ENCODE measurements at regions not wholly inside any gene's neighbourhood (a gene's known extent, or its start where the extent isn't known, plus 50 kb on each side); places are given as distances from the start of the nearest gene placed in this dataset.

DNA sequence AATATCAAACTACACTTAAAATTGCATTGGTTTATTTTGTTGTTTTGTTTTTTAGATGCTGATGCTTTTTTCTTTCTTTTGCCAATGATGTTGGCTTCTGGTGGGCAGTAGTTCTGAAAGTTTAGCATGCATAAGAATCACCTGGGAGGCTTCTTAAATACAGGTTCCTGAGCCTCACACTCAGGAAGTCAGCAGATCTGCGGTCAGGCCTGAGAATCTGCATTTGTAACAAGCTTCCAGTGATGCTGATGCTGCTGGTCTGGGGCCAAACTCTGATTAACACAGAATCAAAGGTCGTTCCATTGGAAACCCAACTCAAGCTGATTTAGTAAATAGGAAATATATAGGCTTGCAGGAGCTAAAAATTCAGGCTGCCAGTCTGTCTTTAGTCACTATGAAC is 412.9 kb upstream of the SPTLC3 start:
- intact Hi-C loops (cut with micrococcal nuclease) = no loop called here
- H3K27me3 Mint-ChIP-seq = no peaks in the 10 kb centered on the region
- H3K4me1 Mint-ChIP-seq (ENCODE audit: low read depth) = no peaks in the 10 kb centered on the region
- peaks cover under 1% of the 10 kb centered on the region for H3K9me3 Mint-ChIP-seq
- no peak overlapping the region for H3K27ac Mint-ChIP-seq
- no peak overlapping the region for H3K4me3 Mint-ChIP-seq
- H3K36me3 Mint-ChIP-seq (ENCODE audit: low read depth) = no peaks in the 10 kb centered on the region

DNA sequence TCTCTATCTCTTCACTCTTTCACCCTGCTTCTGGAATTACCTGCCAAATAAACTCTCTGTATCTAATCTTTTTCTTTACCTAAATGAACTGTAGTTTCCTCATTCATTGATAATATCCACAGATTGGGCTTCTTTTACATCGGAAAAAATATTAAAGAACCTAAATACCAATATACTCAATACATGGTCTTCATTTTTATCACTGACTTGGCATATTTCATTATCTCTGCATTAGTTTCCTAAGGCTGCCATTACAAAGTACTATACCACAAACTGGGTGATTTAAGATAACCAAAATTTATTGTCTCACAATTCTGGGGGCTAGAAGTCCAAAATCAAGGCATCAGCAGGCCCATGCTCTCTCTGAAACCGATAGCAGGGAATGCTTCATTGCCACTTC is 411.9 kb upstream of the SPTLC3 start:
- Mint-ChIP-seq H3K4me3 (no peak overlapping the region), H3K36me3 (ENCODE audit: low read depth) (no peaks in the 10 kb centered on the region), H3K27ac (no peak overlapping the region), H3K4me1 (ENCODE audit: low read depth) (no peaks in the 10 kb centered on the region), H3K9me3 (no peaks in the 10 kb centered on the region), H3K27me3 (no peaks in the 10 kb centered on the region)
- intact Hi-C loops (cut with micrococcal nuclease) = no loop called here

DNA sequence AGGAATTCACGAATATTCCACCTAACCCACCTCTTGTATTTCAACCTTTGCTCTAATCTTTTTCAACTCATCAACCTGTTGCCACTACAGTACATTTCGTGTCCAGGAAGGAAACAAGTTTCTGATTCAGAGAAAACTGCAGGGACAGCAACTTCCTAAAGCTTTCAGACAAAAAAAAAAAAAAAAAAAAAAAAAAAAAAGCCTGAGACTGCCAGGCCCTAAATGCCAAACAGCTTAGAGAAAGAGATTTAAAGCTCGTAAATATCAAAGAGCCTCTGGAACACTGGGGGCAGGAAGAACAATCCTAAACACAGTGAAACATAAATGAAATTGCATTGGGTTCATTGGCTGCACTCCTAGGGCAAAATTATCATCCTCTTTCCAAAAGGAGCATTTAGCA is 411.2 kb upstream of the SPTLC3 start:
- H3K4me1 Mint-ChIP-seq (ENCODE audit: low read depth) = no peaks in the 10 kb centered on the region
- no peaks in the 10 kb centered on the region for H3K36me3 Mint-ChIP-seq (ENCODE audit: low read depth)
- no peak overlapping the region for H3K4me3 Mint-ChIP-seq
- intact Hi-C loops (cut with micrococcal nuclease) = no loop called here
- no peak overlapping the region for H3K27ac Mint-ChIP-seq
- H3K9me3 Mint-ChIP-seq = no peaks in the 10 kb centered on the region
- no peaks in the 10 kb centered on the region for H3K27me3 Mint-ChIP-seq

DNA sequence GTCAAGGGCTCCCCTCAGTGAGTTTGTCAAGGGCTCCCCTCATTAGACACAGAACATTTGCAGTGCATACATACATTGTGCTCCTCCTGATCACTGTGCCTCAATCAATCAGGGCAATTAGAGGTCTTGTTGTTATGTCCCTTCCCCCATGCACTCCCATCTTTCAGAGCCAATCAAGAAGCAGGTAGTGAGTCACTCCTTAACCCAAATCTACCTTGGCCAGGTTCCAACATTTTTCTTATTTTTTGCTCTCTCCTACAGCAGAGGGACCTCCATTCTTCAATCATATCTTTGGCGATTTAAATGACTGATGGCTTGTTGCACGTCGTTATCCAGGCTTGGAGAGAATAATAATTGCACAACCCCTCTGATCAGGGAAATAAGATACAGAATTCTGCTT is 409.9 kb upstream of the SPTLC3 start:
- no peak overlapping the region for H3K4me3 Mint-ChIP-seq
- no peaks in the 10 kb centered on the region for H3K9me3 Mint-ChIP-seq
- H3K36me3 Mint-ChIP-seq (ENCODE audit: low read depth) = no peaks in the 10 kb centered on the region
- H3K4me1 Mint-ChIP-seq (ENCODE audit: low read depth) = no peaks in the 10 kb centered on the region
- no peaks in the 10 kb centered on the region for H3K27me3 Mint-ChIP-seq
- H3K27ac Mint-ChIP-seq = no peak overlapping the region
- intact Hi-C loops (cut with micrococcal nuclease) = no loop called here

DNA sequence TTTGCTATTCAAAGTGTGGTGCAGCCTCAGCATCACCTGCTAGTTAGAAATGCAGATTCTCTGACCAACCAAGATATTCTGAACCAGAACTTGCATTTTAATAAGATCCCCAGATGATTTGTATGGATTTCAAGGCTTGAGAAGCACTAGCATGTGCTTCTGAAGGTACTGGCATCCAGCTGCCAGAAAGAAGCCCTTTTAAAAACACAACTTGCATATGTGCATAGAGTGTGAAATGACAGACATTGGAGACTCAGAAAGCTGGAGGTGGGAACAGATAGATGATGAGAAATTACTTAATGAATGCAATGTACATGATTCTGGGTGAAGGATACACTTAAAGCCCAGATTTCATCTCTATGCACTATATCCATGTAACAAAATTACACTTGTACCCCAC is 409.3 kb upstream of the SPTLC3 start:
- H3K27me3 Mint-ChIP-seq = no peaks in the 10 kb centered on the region

DNA sequence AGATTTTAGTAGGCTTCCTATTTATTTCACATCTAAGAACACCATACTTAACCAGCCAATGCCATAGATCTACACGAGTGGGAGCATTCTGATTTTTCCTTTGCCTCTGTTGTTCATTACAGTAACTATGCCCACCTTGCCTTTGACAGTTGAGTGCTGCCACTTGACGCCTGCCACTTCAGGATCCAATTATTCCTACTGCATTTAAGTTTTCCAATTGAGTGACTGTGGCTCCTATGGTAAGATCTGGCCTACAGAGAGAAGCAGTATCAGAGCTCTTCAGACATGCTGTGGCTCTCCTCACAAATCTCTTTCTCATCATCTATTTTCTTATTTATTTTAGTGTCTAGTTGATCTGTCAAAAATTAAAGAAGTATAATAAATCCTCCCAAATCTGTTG is 403.0 kb upstream of the SPTLC3 start:
- Mint-ChIP-seq H3K36me3 (ENCODE audit: low read depth) (no peaks in the 10 kb centered on the region), H3K9me3 (peaks cover 13% of the 10 kb centered on the region), H3K27ac (no peak overlapping the region), H3K4me3 (no peak overlapping the region), H3K4me1 (ENCODE audit: low read depth) (no peaks in the 10 kb centered on the region), H3K27me3 (no peaks in the 10 kb centered on the region)
- intact Hi-C loops (cut with micrococcal nuclease) = no loop called here

More for the DNA sequence above, 409.3 kb upstream of the SPTLC3 start:
- Mint-ChIP-seq H3K4me3 (no peak overlapping the region), H3K36me3 (ENCODE audit: low read depth) (no peaks in the 10 kb centered on the region), H3K9me3 (no peaks in the 10 kb centered on the region), H3K4me1 (ENCODE audit: low read depth) (no peaks in the 10 kb centered on the region), H3K27ac (no peak overlapping the region)
- intact Hi-C loops (cut with micrococcal nuclease) = no loop called here

DNA sequence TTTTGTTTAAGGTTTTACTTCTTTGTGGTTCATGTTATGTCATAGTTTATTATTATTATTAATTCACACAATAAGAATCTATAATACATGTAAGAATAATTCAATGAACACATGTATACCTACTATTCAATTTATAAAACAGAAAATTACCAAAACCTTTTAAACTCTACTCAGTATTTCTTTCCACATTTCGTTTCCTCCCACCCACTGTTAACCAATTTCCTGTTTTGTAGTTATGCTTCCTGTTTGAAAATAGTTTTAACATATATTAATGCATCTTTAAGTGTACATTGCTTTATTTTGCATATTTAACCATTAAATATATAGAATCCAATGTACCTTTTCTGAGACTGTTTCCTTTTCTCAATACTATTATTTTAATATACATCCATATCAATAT is 397.9 kb upstream of the SPTLC3 start:
- Mint-ChIP-seq H3K27ac (no peak overlapping the region), H3K4me1 (ENCODE audit: low read depth) (no peaks in the 10 kb centered on the region), H3K4me3 (no peak overlapping the region), H3K27me3 (no peaks in the 10 kb centered on the region), H3K9me3 (peaks cover 34% of the 10 kb centered on the region), H3K36me3 (ENCODE audit: low read depth) (no peaks in the 10 kb centered on the region)
- intact Hi-C loops (cut with micrococcal nuclease) = no loop called here

DNA sequence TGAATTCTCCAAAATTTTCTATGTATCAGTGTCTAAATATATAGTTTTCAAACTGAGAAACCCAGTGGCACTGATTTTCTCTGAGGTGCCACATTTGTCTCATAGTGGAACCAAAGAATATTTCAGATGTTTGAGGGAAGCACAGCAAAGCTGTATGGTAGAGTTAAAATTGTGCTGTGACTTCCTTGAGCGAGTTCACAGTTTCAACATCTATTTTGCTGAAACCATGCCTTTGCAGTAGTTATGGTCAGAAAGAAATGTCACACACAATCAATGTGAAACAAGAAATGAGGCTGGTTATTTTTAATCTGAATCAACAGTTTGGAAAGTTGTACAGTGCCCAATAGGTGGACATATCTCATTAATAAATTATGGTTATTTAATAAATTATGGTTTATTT is 394.0 kb upstream of the SPTLC3 start:
- Mint-ChIP-seq H3K36me3 (ENCODE audit: low read depth) (no peaks in the 10 kb centered on the region), H3K4me3 (no peak overlapping the region), H3K9me3 (peaks cover 46% of the 10 kb centered on the region), H3K27me3 (no peaks in the 10 kb centered on the region), H3K27ac (no peak overlapping the region), H3K4me1 (ENCODE audit: low read depth) (no peaks in the 10 kb centered on the region)
- intact Hi-C loops (cut with micrococcal nuclease) = no loop called here

DNA sequence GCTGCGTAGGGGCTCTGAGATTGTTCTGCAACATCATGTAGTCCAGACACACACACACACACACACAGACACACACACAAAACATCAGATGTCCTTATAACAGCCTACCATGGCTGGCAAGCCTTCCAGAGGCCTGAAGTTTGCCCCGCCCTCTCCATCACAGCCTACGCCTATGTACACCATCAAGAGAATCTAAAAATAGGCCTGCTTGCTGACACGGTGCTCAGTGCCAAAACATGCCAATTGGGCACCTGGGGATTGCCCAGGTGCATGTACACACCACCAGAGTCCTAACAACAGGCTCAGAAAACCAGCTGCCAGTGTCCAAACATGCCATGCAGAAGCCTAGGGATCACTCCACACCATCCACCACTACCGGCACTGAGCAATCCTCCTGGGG is 391.7 kb upstream of the SPTLC3 start:
- Mint-ChIP-seq H3K27me3 (no peaks in the 10 kb centered on the region), H3K36me3 (ENCODE audit: low read depth) (no peaks in the 10 kb centered on the region), H3K9me3 (peaks cover 49% of the 10 kb centered on the region), H3K27ac (no peak overlapping the region), H3K4me1 (ENCODE audit: low read depth) (no peaks in the 10 kb centered on the region), H3K4me3 (no peak overlapping the region)
- intact Hi-C loops (cut with micrococcal nuclease) = no loop called here

DNA sequence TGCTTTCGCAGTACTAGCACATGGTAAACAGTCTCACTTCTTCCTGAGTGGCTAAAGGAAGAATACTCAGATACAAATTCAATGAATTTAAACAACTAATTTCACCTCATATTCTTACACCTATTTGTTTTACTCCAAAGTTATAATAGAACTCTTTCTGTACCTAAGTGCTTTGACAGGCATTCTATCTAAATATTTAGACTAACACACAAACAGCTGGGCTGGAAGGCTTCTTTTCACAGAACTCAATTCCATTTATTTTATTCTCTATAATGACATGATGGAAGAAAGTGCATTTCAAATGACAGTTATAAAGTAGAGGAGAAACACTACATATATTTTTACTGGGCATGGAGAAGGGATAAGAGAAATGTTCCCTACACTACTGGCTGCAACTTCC is 384.9 kb upstream of the SPTLC3 start:
- H3K9me3 Mint-ChIP-seq = peaks cover 26% of the 10 kb centered on the region

DNA sequence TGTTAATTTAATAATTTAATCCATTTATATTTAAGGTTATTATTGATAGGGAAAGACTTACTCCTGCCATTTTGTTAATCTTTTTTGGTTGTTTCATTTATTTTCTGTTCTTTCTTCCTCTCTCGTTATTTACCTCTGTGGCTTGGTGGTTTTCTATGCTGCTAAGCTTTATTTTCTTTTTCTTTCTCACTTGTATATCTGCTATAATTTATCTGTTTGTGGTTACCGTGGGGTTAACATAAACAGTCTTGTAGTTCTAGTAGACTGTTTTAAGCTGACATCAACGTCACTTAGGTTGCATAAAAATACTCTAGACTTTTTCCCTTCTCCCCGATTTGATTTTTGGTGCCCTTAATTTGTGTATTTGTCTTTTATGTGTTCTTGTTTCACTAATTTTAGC is 381.3 kb upstream of the SPTLC3 start:
- H3K4me1 Mint-ChIP-seq (ENCODE audit: low read depth) = no peaks in the 10 kb centered on the region
- no peaks in the 10 kb centered on the region for H3K36me3 Mint-ChIP-seq (ENCODE audit: low read depth)
- no peak overlapping the region for H3K4me3 Mint-ChIP-seq
- H3K27ac Mint-ChIP-seq = no peak overlapping the region
- no peaks in the 10 kb centered on the region for H3K27me3 Mint-ChIP-seq
- H3K9me3 Mint-ChIP-seq = peaks cover 29% of the 10 kb centered on the region
- intact Hi-C loops (cut with micrococcal nuclease) = no loop called here

More for the DNA sequence above, 384.9 kb upstream of the SPTLC3 start:
- no peaks in the 10 kb centered on the region for H3K36me3 Mint-ChIP-seq (ENCODE audit: low read depth)
- H3K4me3 Mint-ChIP-seq = no peak overlapping the region
- H3K27me3 Mint-ChIP-seq = no peaks in the 10 kb centered on the region
- H3K4me1 Mint-ChIP-seq (ENCODE audit: low read depth) = no peaks in the 10 kb centered on the region
- intact Hi-C loops (cut with micrococcal nuclease) = no loop called here
- no peak overlapping the region for H3K27ac Mint-ChIP-seq

DNA sequence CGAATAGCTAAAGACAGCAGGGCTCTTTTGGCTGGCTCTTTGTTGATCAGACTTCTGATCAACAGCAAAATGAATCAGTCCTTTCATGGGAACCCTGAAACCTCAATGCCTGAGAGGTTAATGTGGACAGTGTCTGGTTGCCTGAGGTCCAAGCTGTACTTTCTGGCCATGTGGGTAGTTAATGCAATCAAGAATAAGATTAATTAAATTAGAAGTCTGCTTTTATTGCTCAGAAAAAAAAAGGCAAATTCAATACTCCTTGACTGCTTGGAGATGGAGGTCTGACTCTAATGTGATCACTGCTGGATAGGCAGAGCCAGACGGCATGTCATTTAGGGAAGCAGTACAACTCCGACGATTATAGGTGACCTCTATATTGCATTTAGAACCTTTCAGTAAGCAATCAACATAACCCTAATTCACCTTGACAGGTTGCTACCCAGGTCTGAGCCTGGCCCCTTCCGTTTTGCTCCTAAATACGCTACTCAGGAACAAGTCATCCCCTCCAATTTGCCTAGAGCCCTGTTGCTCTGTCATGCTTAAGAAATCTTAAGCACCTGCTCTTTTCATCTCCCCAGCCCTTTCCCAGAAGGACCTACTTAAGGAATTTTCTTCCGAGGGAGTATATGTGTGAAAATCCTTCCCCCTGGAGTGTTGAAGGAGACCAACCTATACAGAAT is 370.0 kb upstream of the SPTLC3 start:
- peaks cover 6% of the 10 kb centered on the region for H3K9me3 Mint-ChIP-seq
- no peak overlapping the region for H3K27ac Mint-ChIP-seq
- no peaks in the 10 kb centered on the region for H3K27me3 Mint-ChIP-seq
- H3K4me1 Mint-ChIP-seq (ENCODE audit: low read depth) = no peaks in the 10 kb centered on the region
- no peaks in the 10 kb centered on the region for H3K36me3 Mint-ChIP-seq (ENCODE audit: low read depth)
- intact Hi-C loops (cut with micrococcal nuclease) = no loop called here
- no peak overlapping the region for H3K4me3 Mint-ChIP-seq

DNA sequence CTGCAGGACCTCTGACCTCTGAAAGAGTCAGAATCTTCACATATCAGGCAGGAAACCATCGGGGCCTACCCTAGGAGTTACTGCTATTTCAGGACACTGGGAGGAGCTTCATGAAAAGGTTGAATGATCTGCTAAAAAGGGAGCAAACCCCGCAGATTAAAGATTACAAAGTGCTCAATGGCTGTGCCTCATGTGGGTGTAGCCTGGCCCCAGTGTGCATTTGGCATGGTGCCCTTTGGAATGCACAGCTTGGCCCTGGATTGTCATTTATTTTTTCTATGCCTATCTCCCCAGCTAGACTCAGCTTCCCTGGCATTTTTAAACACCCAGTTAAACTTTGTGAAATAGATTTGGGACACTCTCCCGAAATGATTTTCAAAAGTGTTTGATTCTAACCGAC is 368.5 kb upstream of the SPTLC3 start:
- H3K9me3 Mint-ChIP-seq = peaks cover 12% of the 10 kb centered on the region
- H3K27ac Mint-ChIP-seq = no peak overlapping the region
- intact Hi-C loops (cut with micrococcal nuclease) = no loop called here
- H3K27me3 Mint-ChIP-seq = no peaks in the 10 kb centered on the region
- no peak overlapping the region for H3K4me3 Mint-ChIP-seq
- H3K4me1 Mint-ChIP-seq (ENCODE audit: low read depth) = no peaks in the 10 kb centered on the region
- H3K36me3 Mint-ChIP-seq (ENCODE audit: low read depth) = no peaks in the 10 kb centered on the region

DNA sequence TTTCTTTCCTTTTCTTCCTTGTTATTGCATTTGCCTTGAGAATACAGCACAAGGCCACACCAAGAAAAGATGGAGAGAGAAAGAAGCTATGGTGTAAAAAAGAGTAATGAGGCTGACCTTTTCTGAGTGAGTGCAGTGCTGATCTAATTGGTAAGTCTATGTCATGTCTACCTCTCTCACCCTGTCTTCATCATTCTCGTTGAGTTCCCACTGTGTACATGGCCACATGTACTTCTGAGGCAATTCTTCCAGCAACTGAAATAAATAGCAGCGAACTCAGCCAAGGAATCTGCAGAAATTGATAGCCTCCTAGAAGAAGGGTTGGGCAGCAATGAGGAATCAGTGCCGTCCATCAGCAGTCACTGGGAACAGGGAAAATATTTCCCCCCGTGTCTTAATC is 367.2 kb upstream of the SPTLC3 start:
- no peak overlapping the region for H3K4me3 Mint-ChIP-seq
- intact Hi-C loops (cut with micrococcal nuclease) = no loop called here
- H3K36me3 Mint-ChIP-seq (ENCODE audit: low read depth) = no peaks in the 10 kb centered on the region
- H3K9me3 Mint-ChIP-seq = peaks cover 15% of the 10 kb centered on the region
- H3K27ac Mint-ChIP-seq = no peak overlapping the region
- no peaks in the 10 kb centered on the region for H3K27me3 Mint-ChIP-seq
- no peaks in the 10 kb centered on the region for H3K4me1 Mint-ChIP-seq (ENCODE audit: low read depth)

DNA sequence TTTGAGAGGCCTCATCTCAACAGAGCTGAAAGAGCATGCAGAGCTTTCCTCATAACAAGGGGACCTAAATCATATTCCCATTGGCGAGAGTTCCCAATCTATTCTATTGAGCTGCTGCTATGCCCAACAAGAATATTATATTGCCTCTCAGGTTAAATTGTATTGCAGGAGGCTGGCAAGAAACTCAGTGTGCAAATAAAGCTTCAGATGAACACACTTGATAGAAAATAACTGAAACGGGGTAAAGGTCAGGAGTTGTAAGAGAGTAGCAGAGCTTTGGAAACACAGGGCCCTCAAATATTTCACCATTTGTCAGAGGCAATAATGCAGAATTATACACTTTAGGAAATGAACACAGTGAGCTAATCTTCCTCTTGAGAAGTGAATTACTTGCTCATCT is 364.3 kb upstream of the SPTLC3 start:
- H3K9me3 Mint-ChIP-seq = peaks cover 9% of the 10 kb centered on the region
- intact Hi-C loops (cut with micrococcal nuclease) = no loop called here
- no peaks in the 10 kb centered on the region for H3K36me3 Mint-ChIP-seq (ENCODE audit: low read depth)
- no peak overlapping the region for H3K27ac Mint-ChIP-seq
- H3K4me1 Mint-ChIP-seq (ENCODE audit: low read depth) = no peaks in the 10 kb centered on the region
- no peak overlapping the region for H3K4me3 Mint-ChIP-seq
- H3K27me3 Mint-ChIP-seq = no peaks in the 10 kb centered on the region
